Neuronal stem cell (in vitro differentiated cells): ENCODE measurements at regions not wholly inside any gene's neighbourhood (a gene's known extent, or its start where the extent isn't known, plus 50 kb on each side); places are given as distances from the start of the nearest gene placed in this dataset.

Source experiments
- DNase-seq: peaks from one replicate; pipeline ENCODE4 v3.0.0-alpha.2; 2013; ENCODE audit warnings: low spot score
- H2AFZ ChIP-seq: one replicate; pipeline ENCODE4 v1.6.1; 2013; ENCODE audit warnings: mild to moderate bottlenecking, low read length, inconsistent platforms
- H2AK5ac ChIP-seq: 2 replicates; pipeline ENCODE4 v1.6.1; 2013; ENCODE audit warnings: low read depth, mild to moderate bottlenecking, inconsistent platforms, low read length, moderate library complexity, mixed read lengths
- H2BK120ac ChIP-seq: 2 replicates; pipeline ENCODE4 v1.6.1; 2013; ENCODE audit warnings: low read depth, mild to moderate bottlenecking, inconsistent platforms, low read length, moderate library complexity, mixed read lengths
- H2BK12ac ChIP-seq: one replicate; pipeline ENCODE4 v1.6.1; 2013; ENCODE audit warnings: low read length, inconsistent platforms
- H2BK15ac ChIP-seq: 2 replicates; pipeline ENCODE4 v1.6.1; 2013; ENCODE audit warnings: mild to moderate bottlenecking, low read length, inconsistent platforms, mixed read lengths
- H2BK5ac ChIP-seq: one replicate; pipeline ENCODE4 v1.6.1; 2013; ENCODE audit warnings: inconsistent platforms, mild to moderate bottlenecking, low read length, moderate library complexity
- H3K14ac ChIP-seq: one replicate; pipeline ENCODE4 v1.6.1; 2013; ENCODE audit warnings: low read length, inconsistent platforms
- H3K18ac ChIP-seq: 2 replicates; pipeline ENCODE4 v1.6.1; 2013; ENCODE audit warnings: low read length, inconsistent platforms
- H3K23ac ChIP-seq: 2 replicates; pipeline ENCODE4 v1.6.1; 2013; ENCODE audit warnings: low read depth, mild to moderate bottlenecking, mixed read lengths, low read length, inconsistent platforms; ENCODE audit not compliant: poor library complexity
- H3K27ac ChIP-seq: replicated peaks from 3 replicates; pipeline ENCODE4 v1.5.1; 2013; ENCODE audit warnings: low read length, inconsistent platforms
- H3K27me3 ChIP-seq, 3 experiments: 2 replicates each; pipeline ENCODE4 v1.6.1; 2013; ENCODE audit warnings: low read length in 3 of 3, mild to moderate bottlenecking in 2 of 3, inconsistent platforms in 1 of 3, low read depth in 1 of 3, mixed read lengths in 1 of 3, moderate library complexity in 1 of 3; ENCODE audit not compliant: control insufficient read depth in 3 of 3, insufficient read depth in 3 of 3
- H3K36me3 ChIP-seq, 2 donors: replicated peaks in 1 of 2; 2 replicates each; pipeline ENCODE4 v1.6.1; 2013; ENCODE audit warnings: low read length in 2 of 2; ENCODE audit not compliant: control insufficient read depth in 2 of 2, insufficient read depth in 2 of 2
- H3K4ac ChIP-seq: 2 replicates; pipeline ENCODE4 v1.6.1; 2013; ENCODE audit warnings: inconsistent platforms, mild to moderate bottlenecking, low read length, moderate library complexity
- H3K4me1 ChIP-seq, 2 donors: 1 replicate in 1 of 2; 2 replicates in 1 of 2; pipeline ENCODE4 v1.6.1; 2013; ENCODE audit warnings: low read length in 2 of 2, low read depth in 1 of 2; ENCODE audit not compliant: control insufficient read depth in 2 of 2, insufficient read depth in 1 of 2
- H3K4me2 ChIP-seq: one replicate; pipeline ENCODE4 v1.6.1; 2013; ENCODE audit warnings: mild to moderate bottlenecking, low read length, inconsistent platforms; ENCODE audit not compliant: insufficient read depth, poor library complexity, severe bottlenecking
- H3K4me3 ChIP-seq, 2 donors: 2 replicates each; pipeline ENCODE4 v1.5.1; 2013; ENCODE audit warnings: low read length in 2 of 2, mild to moderate bottlenecking in 2 of 2, inconsistent platforms in 1 of 2, moderate library complexity in 1 of 2
- H3K79me1 ChIP-seq: one replicate; pipeline ENCODE4 v1.6.1; 2013; ENCODE audit warnings: low read depth, mild to moderate bottlenecking, inconsistent platforms, low read length, moderate library complexity
- H3K9ac ChIP-seq: one replicate; pipeline ENCODE4 v1.6.1; 2013; ENCODE audit warnings: mild to moderate bottlenecking, low read depth, low read length, inconsistent platforms; ENCODE audit not compliant: poor library complexity
- H3K9me3 ChIP-seq, 2 donors: replicated peaks in 1 of 2; 2 replicates each; pipeline versions ENCODE3 to v1.6.1; 2013; ENCODE audit warnings: low read length in 2 of 2, mild to moderate bottlenecking in 2 of 2, inconsistent platforms in 1 of 2, low read depth in 1 of 2, mixed read lengths in 1 of 2, moderate library complexity in 1 of 2; ENCODE audit not compliant: control insufficient read depth in 2 of 2, insufficient read depth in 1 of 2
- H4K8ac ChIP-seq: one replicate; pipeline ENCODE4 v1.6.1; 2013; ENCODE audit warnings: low read depth, mild to moderate bottlenecking, inconsistent platforms, low read length, moderate library complexity
- H4K91ac ChIP-seq: one replicate; pipeline ENCODE4 v1.6.1; 2013; ENCODE audit warnings: low read length, low read depth, mild to moderate bottlenecking, inconsistent platforms; ENCODE audit not compliant: poor library complexity
- WGBS, 2 donors: extraction: QIAGEN DNeasy Blood & Tissue Kit; methylation state at CpG; one replicate each; pipeline ENCODE4 v1.1.7; 2013; ENCODE audit warnings: missing lambda C conversion rate in 2 of 2, mixed read lengths in 1 of 2; ENCODE audit not compliant: insufficient read length in 2 of 2, insufficient replicate concordance in 1 of 2; ENCODE audit errors: extremely low coverage in 2 of 2; 5-methylcytosine and 5-hydroxymethylcytosine counted together

DNA sequence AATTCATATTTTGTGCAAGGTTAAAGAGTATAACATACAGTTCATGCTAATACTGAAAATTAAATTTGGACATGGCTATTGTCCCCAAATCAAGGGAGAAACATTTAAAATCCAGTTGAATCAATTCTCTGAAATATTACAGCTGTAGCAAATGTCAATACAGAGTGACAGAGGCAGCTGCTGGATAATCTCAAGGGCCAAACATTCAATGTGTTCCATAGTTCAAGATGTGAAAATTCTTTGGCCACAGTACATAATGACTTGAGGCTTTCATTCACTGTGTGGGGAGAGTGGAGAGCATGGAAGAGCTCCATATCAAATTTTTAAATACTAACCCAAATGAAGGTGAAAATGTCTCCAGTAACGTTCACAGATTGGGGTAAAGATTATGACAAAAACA is 1192.8 kb upstream of the CADM2 start:
- no peak overlapping the region for H4K8ac ChIP-seq
- no peaks in the 10 kb centered on the region for H3K4me1 ChIP-seq
- no peaks in the 10 kb centered on the region for H3K27me3 ChIP-seq
- no peak overlapping the region for H3K4me3 ChIP-seq
- H3K14ac ChIP-seq = no peak overlapping the region
- H4K91ac ChIP-seq = no peak overlapping the region
- no peak overlapping the region for H2BK5ac ChIP-seq
- no peak overlapping the region for H2BK15ac ChIP-seq
- no peak overlapping the region for H2BK12ac ChIP-seq
- H2BK120ac ChIP-seq = no peak overlapping the region
- no peak for DNase-seq
- no peak overlapping the region for H3K9ac ChIP-seq
- no peak overlapping the region for H3K23ac ChIP-seq
- H3K18ac ChIP-seq = no peak overlapping the region
- H3K4ac ChIP-seq = no peak overlapping the region
- H3K36me3 ChIP-seq = no peaks in the 10 kb centered on the region
- H3K4me2 ChIP-seq = no peak overlapping the region
- WGBS, 2 donors = no CpG with 5 or more reads among the region's 1 CpG
- H2AFZ ChIP-seq = no peak overlapping the region
- no peak overlapping the region for H3K27ac ChIP-seq
- no peaks in the 10 kb centered on the region for H3K79me1 ChIP-seq
- no peak overlapping the region for H2AK5ac ChIP-seq
- no peaks in the 10 kb centered on the region for H3K9me3 ChIP-seq

- H4K8ac ChIP-seq = no peak overlapping the region
- H3K4me1 ChIP-seq = no peaks in the 10 kb centered on the region
- no CpG with 5 or more reads among the region's 17 CpGs for WGBS, 2 donors
- H3K79me1 ChIP-seq = no peaks in the 10 kb centered on the region
- H4K91ac ChIP-seq = no peak overlapping the region
- H3K4me2 ChIP-seq = no peak overlapping the region
- no peak overlapping the region for H3K4ac ChIP-seq
- H3K4me3 ChIP-seq = no peak overlapping the region
- H2BK120ac ChIP-seq = no peak overlapping the region
- H2AFZ ChIP-seq = peak overlapping the region; percentile 56
- no peak overlapping the region for H2BK15ac ChIP-seq
- H3K14ac ChIP-seq = no peak overlapping the region
- H3K36me3 ChIP-seq = no peaks in the 10 kb centered on the region
- DNase-seq = no peak
- H2AK5ac ChIP-seq = peak overlapping the region; percentile 54
- peak overlapping the region; percentile 39 for H2BK5ac ChIP-seq
- no peak overlapping the region for H3K9ac ChIP-seq
- H2BK12ac ChIP-seq = no peak overlapping the region
- no peaks in the 10 kb centered on the region for H3K9me3 ChIP-seq
- H3K27me3 ChIP-seq = no peaks in the 10 kb centered on the region
- no peak overlapping the region for H3K23ac ChIP-seq
- no peak overlapping the region for H3K18ac ChIP-seq
- H3K27ac ChIP-seq = no peak overlapping the region
Observed at GRCh38 chr3:83769791-83770663, 1188.8 kb upstream of the CADM2 start.

GRCh38 chr3:83770664-83771402 is 1188.0 kb upstream of the CADM2 start:
- Histone ChIP-seq H2AK5ac (no peak overlapping the region), H3K23ac (no peak overlapping the region), H2BK5ac (no peak overlapping the region), H3K27ac (no peak overlapping the region), H3K14ac (no peak overlapping the region), H2BK12ac (no peak overlapping the region), H3K4me3 (no peak overlapping the region), H3K27me3 (no peaks in the 10 kb centered on the region), H2BK15ac (no peak overlapping the region), H4K91ac (no peak overlapping the region), H3K9ac (no peak overlapping the region), H2AFZ (peak overlapping the region; percentile 56), H3K36me3 (no peaks in the 10 kb centered on the region), H3K4ac (no peak overlapping the region), H3K79me1 (no peaks in the 10 kb centered on the region), H2BK120ac (no peak overlapping the region), H3K18ac (no peak overlapping the region), H4K8ac (no peak overlapping the region), H3K4me2 (no peak overlapping the region), H3K4me1 (no peaks in the 10 kb centered on the region), H3K9me3 (no peaks in the 10 kb centered on the region)
- no peak for DNase-seq
- no CpG with 5 or more reads among the region's 7 CpGs for WGBS, 2 donors

GRCh38 chr3:83802801-83803200 is 1156.0 kb upstream of the CADM2 start:
- Histone ChIP-seq H3K14ac (no peak overlapping the region), H3K27me3 (no peaks in the 10 kb centered on the region), H3K79me1 (no peaks in the 10 kb centered on the region), H3K4me3 (no peak overlapping the region), H4K8ac (no peak overlapping the region), H2BK120ac (no peak overlapping the region), H3K18ac (no peak overlapping the region), H3K9ac (no peak overlapping the region), H3K36me3 (no peaks in the 10 kb centered on the region), H3K27ac (no peak overlapping the region), H3K9me3 (no peaks in the 10 kb centered on the region), H2AFZ (peak overlapping the region; percentile 45), H2BK5ac (no peak overlapping the region), H3K23ac (no peak overlapping the region), H3K4me2 (no peak overlapping the region), H3K4me1 (no peaks in the 10 kb centered on the region), H3K4ac (no peak overlapping the region), H2BK15ac (no peak overlapping the region), H4K91ac (no peak overlapping the region), H2BK12ac (no peak overlapping the region), H2AK5ac (no peak overlapping the region)
- WGBS, 2 donors = no CpG with 5 or more reads among the region's 2 CpGs
- no peak for DNase-seq
